ENCODE measurements at regions not wholly inside any gene's neighbourhood (a gene's known extent, or its start where the extent isn't known, plus 50 kb on each side); places are given as distances from the start of the nearest gene placed in this dataset.

- TF ChIP-seq CTCF (IDR thresholded peaks at IDR 0.05 in 2 of 3, conservative IDR thresholded peaks at IDR 0.05 in 1 of 3; ENCODE audit: borderline replicate concordance in 1 of 3, insufficient read depth in 1 of 3, low read depth in 2 of 3, low read length in 2 of 3) (no peak), POLR2A (IDR thresholded peaks at IDR 0.05; ENCODE audit: borderline replicate concordance, extremely low read depth, insufficient read depth, insufficient read length) (no peak), ATF3 (IDR thresholded peaks at IDR 0.05) (no peak), SRF (IDR thresholded peaks at IDR 0.05; ENCODE audit: low read depth) (no peak), POLR2AphosphoS5 (IDR thresholded peaks at IDR 0.05; ENCODE audit: low read depth, low read length) (no peak), SP1 (IDR thresholded peaks at IDR 0.05; ENCODE audit: low read depth) (no peak), CBX3 (IDR thresholded peaks at IDR 0.05; ENCODE audit: low read depth) (no peak)
Measured at GRCh38 chr7:106463851-106464611, 179.2 kb upstream of the NAMPT start.

All from HCT116 (cell line).